Right ventricle myocardium inferior (tissue), 1 donor: ENCODE measurements at regions not wholly inside any gene's neighbourhood (a gene's known extent, or its start where the extent isn't known, plus 50 kb on each side); places are given as distances from the start of the nearest gene placed in this dataset.
"Not testable (repeated sequence)": the region's sequence is repeated elsewhere in the genome, so short reads cannot be mapped to it uniquely, and the experiment has no call there.

Source experiments
- ATAC-seq: fragments of 200-7000 bp; cut with Tn5 transposase; one replicate; pipeline ENCODE4 v1.9.1; 2020; ENCODE audit warnings: mild to moderate bottlenecking, moderate library complexity
- DNase-seq: peaks from one replicate; pipeline ENCODE4 v3.0.0; 2021; ENCODE audit errors: missing footprints
- intact Hi-C: fragments of 100-400 bp; cut with DNase I; formaldehyde crosslinking; loops from one replicate; pipeline ENCODE4 v1.11.0; 2022
- donor health status: DM: no; HTN: yes; CAD: no; lungs with severe emphysema.

GRCh38 chr14:21846227-21846885 lies 172.7 kb upstream of the OR4E1 start:
- intact Hi-C loops, result no loop called here
- DNase-seq, result peak; percentile 74
- ATAC-seq, result no peak

DNA sequence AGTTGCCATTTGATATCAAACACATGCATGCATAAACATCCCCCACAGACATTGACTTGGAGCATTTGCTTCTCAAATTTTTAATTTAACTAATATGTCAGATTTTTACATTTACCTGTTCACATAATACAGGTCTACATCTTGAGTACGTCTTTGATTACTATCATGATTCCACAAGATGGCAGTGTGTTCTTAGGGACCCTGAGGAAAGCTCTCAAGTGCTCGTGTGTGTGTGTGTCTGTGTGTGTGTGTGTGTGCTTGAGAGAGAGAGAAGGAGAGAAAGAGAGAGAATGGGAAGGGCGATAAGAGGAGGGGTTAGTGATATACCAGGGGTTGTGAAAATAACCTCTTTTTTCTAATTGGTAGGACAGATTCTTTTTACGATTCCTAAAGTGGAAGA lies 167.1 kb upstream of the OR4E1 start:
- intact Hi-C loops, result no loop called here
- DNase-seq (no peak), ATAC-seq (no peak)

GRCh38 chr14:21833836-21834235 lies 160.2 kb upstream of the OR4E1 start:
- intact Hi-C loops, result no loop called here
- no peak for DNase-seq
- no peak for ATAC-seq

DNA sequence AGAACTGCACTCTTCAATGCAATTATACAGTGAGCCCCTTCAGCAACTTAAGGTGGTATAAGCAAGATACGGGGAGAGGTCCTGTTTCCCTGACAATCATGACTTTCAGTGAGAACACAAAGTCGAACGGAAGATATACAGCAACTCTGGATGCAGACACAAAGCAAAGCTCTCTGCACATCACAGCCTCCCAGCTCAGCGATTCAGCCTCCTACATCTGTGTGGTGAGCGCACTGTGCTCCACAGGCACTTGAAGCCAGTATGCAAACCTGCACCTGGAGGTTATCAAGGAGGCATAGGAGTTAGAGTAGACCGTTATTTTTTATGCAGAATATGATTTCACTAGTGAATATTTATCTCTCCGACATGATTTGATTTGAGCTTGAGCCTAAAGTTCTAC lies 152.2 kb upstream of the OR4E1 start:
- DNase-seq (no peak), ATAC-seq (no peak)
- intact Hi-C loops, result no loop called here

GRCh38 chr14:21825149-21825743 lies 151.6 kb upstream of the OR4E1 start:
- intact Hi-C loops, result no loop called here
- DNase-seq (no peak), ATAC-seq (no peak)

- ATAC-seq (no peak), DNase-seq (no peak)
- intact Hi-C loops, result no loop called here
Measured at GRCh38 chr14:21822109-21822508, 148.5 kb upstream of the OR4E1 start.

DNA sequence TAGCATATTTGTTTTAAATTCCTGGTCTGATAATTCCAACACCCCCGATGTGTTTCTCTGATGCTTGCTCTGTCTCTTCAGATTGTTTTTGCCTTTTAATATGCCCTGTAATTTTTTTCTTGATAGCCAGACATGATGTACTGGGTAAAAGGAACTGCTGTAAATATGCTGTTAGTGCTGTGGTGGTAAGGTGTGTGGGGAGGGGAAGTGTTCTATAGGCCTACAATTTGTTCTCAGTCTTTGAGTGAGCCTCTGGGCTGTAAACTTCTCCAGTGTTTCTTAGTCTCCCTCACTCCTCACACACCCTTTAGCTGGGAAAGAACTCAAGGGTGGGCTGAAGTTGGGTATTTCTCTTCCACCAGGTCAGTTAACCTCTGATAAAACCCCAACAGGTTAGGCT lies 147.0 kb upstream of the OR4E1 start:
- ATAC-seq (no peak), DNase-seq (no peak)
- intact Hi-C loops, result no loop called here

DNA sequence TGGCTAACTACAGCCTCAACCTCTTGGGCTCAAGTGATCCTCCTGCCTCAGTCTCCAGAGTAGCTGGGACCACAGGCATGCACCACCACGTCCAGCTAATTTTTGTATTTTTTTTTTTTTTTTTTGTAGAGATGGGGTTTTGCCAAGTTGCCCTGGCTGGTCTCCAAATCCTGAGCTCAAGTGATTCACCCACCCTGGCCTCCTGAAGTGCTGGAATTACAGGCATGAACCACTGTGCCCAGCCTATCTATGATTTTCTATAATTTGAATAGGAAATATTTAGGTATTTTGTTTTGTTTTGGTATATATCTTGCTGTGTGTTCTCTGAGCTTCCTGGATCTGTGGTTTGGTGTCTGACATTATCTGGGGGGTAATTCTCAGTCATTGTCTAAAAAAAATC lies 146.3 kb upstream of the OR4E1 start:
- intact Hi-C loops, DNase-seq, ATAC-seq: not testable (repeated sequence)

- ATAC-seq, intact Hi-C loops, DNase-seq: not testable (repeated sequence)
Measured at GRCh38 chr14:21817010-21817409, 143.4 kb upstream of the OR4E1 start.

DNA sequence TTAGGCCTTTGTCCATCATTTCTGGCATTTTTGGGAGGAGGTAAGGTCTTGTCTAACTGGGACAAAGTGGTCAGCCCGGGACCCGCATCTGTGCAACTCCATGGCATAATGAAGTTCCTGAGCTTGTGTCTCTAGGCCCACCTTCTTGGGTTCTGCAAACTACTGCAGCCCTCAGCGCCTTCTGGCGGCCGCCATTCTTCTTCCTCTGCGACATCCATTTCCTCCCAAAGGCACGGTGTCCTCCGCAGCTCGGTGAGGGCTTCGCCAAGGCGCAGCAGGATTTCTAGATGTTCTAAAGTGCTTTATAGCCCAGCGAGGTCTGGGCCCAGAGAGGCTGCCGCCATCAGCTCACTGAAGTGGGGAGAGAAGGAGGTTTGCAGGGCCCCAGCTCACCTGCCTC lies 134.4 kb upstream of the OR4E1 start:
- DNase-seq (no peak), ATAC-seq (no peak)
- intact Hi-C loops, result no loop called here

DNA sequence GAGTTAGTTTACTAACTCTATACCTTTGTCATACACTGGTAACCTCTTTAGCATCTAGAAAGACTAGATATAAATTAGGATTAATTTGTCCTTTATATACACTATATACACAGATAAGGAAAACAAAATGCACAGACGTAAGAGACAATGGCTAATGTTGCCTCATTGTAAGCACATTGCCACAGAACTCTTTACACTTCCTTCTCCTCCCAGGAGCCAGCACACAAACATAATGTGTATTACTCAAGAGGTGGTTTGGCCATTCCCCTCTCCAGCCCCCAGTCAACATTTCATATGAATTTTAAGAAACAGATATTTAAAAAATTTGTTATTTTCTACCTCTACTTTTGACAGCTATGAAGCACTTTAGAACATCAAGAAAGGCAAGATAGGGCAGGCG lies 131.4 kb upstream of the OR4E1 start:
- intact Hi-C loops, result no loop called here
- DNase-seq, result no peak
- no peak for ATAC-seq

GRCh38 chr14:21802441-21802840 lies 128.8 kb upstream of the OR4E1 start:
- ATAC-seq (no peak), DNase-seq (no peak)
- intact Hi-C loops, result no loop called here

DNA sequence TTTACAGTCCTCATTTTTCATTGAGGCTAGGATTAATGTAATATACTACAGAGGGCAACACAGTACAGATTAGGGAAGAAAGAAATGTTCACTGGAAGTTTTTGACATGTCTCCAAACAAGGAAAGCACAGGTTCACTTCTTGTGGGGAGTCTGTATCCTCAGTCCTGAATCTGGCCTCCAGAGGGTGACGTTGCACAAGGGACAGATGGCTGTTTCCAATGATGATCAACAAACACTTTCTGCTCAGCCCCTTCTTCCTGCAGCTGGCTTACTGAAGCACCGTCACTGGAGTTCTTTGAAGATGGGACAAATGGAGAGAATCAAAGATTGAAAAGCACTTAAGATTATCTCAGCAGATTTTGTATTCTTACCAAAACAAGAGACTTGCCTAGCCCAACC lies 123.3 kb upstream of the OR4E1 start:
- ATAC-seq (no peak), DNase-seq (no peak)
- intact Hi-C loops, result no loop called here

GRCh38 chr14:21795456-21795855 lies 121.8 kb upstream of the OR4E1 start:
- intact Hi-C loops, result no loop called here
- DNase-seq (no peak), ATAC-seq (no peak)

GRCh38 chr14:21791749-21792148 lies 118.1 kb upstream of the OR4E1 start:
- ATAC-seq, result no peak
- DNase-seq, result no peak
- intact Hi-C loops, result no loop called here

GRCh38 chr14:21788687-21789086 lies 115.1 kb upstream of the OR4E1 start:
- intact Hi-C loops, result not testable (repeated sequence)

DNA sequence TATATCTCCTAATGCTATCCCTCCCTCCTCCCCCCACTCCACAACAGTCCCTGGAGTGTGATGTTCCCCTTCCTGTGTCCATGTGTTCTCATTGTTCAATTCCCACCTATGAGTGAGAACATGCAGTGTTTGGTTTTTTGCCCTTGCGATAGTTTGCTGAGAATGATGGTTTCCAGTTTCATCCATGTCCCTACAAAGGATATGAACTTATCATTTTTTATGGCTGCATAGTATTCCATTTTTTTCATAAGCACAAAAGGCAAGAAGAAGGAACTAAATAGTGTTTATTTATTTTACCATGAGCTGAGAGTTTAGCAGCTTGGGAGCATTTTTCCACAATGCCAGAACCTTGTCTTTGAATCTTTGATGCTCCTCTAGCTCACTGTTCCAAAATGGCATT lies 113.6 kb upstream of the OR4E1 start:
- DNase-seq, intact Hi-C loops, ATAC-seq: not testable (repeated sequence)

More at GRCh38 chr14:21788687-21789086, 115.1 kb upstream of the OR4E1 start:
- ATAC-seq, DNase-seq: not testable (repeated sequence)

- DNase-seq, result no peak
- ATAC-seq, result no peak
- intact Hi-C loops, result no loop called here
Measured at GRCh38 chr14:21781543-21781942, 107.9 kb upstream of the OR4E1 start.

DNA sequence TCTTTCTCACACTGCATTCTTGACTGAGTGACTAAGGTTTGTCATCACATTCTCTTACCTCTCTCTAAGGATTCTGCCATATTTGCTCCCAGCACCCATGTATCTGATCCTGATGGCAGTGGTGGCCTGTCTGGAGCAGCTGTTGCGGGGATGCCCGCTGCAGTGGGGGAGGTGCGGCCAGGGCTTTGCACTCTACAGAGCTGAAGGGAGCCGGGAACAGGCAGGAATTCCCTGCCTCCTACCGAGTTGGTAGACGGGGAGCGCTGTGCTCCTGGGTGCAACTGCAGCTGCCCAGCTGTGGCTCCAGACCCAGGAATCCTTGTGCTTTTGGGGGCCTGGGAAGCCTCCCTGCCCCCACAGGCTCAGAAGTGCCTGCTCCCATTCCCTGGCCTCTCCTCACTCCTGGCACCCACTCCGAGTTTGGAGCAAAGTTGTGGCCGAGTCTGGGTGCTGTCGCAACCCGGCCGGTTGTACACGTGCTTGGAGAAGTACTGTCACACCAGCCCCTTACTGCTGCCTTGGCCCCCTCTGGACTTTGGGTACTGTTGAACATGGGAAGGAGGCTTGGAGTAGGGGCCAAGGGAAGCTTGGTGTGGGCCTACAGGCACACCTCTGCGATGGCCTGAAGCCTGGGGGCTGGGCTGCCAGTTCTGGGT lies 106.9 kb upstream of the OR4E1 start:
- intact Hi-C loops, result no loop called here
- ATAC-seq, result no peak

DNA sequence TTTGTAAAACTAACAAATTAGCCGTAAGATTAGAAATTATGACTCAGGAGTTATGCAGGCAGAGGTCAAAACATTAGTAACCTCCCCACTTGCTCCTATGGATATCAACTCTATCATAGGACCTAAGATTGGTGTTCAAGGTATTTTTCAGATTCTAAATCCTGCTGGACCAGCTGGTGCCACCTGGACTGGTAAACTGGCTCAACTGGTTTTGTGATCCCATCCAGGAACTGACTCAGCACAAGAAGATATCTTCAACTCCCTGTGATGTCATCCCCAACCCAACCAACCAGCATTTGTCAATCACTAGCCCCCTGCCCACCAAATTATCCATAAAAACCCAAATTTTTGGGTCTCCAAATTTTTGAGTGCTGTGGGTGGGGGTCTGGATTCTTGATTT lies 98.1 kb upstream of the OR4E1 start:
- intact Hi-C loops, result no loop called here

More for the DNA sequence above, 106.9 kb upstream of the OR4E1 start:
- DNase-seq, result no peak

More for the DNA sequence above, 98.1 kb upstream of the OR4E1 start:
- ATAC-seq, result no peak
- DNase-seq, result no peak
